Germinal center (tissue), 1 donor: ENCODE measurements at regions not wholly inside any gene's neighbourhood (a gene's known extent, or its start where the extent isn't known, plus 50 kb on each side); places are given as distances from the start of the nearest gene placed in this dataset.
"Not testable (repeated sequence)": the region's sequence is repeated elsewhere in the genome, so short reads cannot be mapped to it uniquely, and the experiment has no call there.

ENCODE experiments used
- DNase-seq: peaks from one replicate; pipeline ENCODE4 v3.0.0; 2012; ENCODE audit warnings: mixed read lengths, low spot score

DNA sequence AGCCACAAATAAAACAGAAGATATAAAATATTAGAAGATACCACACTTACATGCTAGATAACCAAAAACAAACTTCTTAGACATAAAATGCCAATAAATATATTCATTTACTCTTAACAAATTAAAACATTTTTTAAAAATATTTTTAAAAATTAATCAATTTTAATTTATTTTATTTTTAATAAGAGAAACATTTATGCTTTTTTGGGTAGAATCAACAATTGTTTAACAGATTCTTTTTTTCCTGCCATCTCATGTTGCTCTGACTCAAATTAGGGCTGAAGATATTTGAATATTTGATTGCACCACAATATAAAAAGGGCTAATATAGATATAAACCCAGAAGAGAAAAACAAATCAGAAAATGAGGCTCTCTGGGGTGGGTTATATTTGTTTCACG, 172.6 kb downstream of the GOLGA6L6 start:
- DNase-seq, result no peak

DNA sequence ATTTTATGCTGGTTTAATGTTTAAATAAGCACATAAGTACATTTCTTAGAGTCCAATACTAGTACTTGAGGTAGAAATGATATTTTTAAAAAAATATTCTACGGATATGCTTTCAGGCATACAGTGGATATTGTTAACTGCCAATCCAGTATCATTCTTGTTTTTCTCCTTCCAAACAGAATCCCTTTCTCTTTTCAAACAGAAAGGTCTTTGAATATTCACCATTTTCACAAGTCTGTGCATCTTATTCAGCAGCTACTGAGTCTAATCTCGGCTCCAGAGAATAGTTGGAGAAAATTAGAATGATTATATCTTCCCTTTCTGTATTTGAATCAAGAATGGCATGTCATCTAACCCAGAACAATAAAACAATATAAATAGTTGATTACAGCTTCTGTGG, 174.5 kb downstream of the GOLGA6L6 start:
- DNase-seq, result no peak

DNA sequence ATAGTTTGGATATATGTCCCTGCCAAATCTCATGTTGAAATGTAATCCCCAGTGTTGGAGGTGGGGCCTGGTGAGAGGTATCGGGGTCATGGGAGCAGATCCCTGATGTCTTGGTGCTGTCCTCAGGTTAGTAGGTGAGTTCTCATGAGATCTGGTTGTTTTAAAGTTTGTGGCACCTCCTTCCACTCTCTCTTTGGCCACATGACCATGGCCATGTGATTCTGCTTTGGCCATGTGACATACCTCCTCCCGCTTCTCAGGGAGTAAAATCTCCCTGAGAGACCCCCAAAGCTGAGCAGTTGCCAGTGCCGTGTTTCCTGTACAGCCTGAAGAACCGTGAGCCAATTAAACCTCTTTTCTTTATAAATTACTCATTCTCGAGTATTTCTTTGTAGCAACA, 178.0 kb downstream of the GOLGA6L6 start:
- DNase-seq, result not testable (repeated sequence)

DNA sequence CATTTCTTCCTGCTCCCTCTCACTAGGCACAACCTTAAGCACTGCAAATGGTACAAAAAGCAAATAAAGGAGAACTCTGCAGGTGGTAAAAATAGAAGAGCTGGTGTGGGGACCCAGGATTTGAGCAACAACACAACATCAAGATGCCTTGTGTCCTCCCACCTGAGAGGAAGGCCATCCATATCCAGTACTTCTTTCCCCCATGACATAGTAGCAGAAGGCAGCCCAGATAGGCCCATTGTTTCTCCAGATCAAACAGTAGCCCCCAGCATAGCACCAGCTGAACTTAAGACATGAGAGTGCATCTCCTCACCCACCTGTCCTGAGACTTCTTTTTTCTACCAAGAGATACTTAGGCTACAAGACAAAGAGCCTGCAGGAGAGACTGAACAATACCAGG, 180.5 kb downstream of the GOLGA6L6 start:
- no peak for DNase-seq

DNA sequence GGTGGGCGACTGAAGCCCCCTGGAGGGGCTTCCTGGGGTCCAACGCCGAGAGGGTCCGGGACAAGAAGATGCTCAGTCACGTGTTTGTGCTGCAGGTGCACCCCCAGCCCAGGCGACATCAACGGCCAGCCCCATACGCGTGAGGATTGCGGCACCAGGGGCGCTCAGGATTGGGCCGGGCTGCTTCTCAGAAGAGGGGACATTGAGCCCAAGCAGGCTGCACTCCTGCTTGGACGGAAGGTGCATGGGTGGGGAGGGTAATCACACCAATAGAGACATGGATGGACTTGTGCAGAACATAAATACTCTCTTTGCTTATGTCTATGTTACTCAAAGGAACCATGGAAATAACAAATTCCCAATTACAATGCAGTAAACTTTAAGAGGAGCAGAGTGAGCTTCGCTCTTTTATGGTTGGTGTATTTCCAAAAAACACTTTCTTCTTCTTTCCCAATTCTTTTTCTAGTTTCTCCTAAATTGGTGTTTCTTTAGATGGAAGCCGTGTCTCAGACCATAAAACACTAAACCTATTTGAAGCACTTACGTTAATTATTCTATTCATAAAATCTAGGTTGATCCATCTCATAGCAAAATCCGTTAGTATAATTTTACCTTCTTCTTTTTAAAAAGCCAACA, 182.7 kb downstream of the GOLGA6L6 start:
- no peak for DNase-seq

DNA sequence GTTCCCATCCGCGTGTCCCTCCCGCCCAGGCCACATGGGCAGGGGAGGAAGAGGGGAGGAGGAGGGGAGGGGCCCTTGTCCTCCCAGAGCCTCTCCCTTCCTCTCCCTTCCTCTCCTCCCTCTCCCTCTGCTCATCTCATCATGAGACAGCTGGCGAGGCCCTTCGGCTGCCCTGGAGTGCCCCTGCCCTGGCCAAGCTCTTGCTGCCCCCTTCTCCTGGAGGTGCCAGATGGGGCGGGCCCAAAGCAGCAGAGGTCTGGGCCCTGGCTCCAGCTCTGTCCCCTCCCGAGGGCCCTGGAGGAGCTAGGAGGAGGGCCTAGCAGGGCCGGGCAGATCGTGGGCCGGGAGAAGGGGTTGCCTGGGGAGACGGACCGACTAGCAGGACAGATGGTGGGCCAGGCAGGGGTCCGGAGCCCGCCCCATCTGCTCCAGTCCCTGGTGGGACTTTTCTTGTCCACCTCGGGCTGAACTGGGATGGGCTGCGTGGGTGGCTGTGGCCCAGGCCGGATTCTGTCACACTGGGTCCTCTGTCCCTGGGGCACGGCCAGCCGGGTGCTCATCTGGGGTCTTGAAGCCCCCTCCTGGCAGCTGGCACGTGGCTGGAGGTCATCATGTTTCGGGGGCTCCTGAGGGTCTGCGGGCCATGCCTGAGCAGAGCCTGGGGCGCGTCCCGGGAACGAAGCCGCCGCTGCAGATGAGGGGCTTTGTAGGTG, 183.4 kb downstream of the GOLGA6L6 start:
- no peak for DNase-seq

DNA sequence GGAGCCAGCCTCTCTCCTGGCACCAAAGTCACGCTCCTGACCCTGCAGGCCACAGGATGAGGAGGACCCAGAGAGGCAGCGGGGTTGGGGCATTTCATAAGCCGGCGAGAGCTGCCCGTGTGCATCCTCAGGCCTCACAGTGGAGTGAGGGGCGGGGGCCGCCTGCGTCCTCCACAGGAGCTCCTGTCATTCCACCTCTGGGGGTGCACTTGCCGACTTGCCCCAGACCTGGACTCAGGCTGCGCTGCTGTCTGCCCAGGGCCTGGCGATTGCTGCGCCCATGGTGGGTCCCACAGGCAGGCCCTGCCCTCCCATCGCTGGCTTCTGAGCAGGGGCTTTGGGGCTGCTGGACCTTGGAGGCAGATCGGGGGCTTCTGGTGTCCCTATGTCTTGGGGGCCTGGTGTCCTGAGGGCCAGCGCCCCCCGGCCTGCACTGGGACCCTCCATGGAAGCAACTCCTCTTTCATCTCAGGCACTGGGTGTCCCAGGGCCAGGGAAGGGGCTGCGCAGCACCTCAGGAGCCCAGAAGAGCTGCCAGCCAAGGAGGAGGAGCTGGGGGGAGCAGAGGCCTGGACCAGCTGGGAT, 184.0 kb downstream of the GOLGA6L6 start:
- no peak for DNase-seq

DNA sequence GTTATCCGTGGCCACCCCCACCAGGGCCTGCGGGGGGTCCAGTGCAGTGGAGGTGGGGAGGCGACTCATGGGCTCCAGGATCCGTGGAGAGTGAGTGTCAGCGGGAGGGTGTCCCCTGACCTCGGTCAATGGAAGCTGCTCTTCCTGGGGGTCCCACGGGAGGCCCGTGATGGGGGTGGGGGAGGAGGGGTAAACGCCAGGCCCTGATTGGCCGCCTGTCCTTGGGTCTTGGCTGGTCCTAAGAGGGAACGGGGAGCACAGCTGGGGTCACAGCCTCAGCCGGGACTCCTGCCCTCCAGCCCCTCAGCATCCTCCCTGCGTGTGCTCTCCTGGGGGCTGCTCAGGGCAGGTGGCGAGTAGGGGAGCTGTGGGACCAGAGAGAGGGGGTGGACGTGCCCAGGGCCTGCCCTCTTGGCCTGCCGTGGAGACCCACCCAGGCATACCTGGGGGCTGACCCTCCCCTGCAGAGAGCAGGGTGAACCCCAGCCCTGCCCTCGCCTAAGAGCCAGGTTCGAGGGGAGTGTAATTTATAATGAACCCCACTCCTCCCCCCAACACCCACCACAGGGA, 184.6 kb downstream of the GOLGA6L6 start:
- DNase-seq, result no peak

DNA sequence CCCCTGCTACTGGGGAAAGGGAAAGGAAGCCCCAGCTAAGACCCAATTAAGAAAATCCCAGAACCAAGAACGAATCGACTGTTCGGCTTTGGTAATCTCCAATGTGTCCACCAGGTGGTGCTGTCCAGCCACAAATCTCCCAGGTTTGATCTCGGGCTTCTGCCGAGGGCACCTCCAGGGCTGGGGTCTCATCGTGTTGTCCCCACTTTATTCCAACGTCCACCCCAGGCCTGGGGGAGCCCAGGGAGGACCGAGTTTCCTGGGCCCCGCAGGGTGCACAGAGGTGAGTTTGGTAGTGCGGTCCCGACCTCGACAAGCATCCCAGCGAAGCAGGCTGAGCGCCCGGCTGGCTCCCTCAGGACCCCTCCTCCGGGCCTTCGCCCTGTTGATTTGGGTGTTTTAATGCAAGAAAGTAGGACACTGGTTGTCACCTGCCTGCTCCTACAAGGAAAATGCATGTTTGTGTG, 185.1 kb downstream of the GOLGA6L6 start:
- DNase-seq, result peak; percentile 80

DNA sequence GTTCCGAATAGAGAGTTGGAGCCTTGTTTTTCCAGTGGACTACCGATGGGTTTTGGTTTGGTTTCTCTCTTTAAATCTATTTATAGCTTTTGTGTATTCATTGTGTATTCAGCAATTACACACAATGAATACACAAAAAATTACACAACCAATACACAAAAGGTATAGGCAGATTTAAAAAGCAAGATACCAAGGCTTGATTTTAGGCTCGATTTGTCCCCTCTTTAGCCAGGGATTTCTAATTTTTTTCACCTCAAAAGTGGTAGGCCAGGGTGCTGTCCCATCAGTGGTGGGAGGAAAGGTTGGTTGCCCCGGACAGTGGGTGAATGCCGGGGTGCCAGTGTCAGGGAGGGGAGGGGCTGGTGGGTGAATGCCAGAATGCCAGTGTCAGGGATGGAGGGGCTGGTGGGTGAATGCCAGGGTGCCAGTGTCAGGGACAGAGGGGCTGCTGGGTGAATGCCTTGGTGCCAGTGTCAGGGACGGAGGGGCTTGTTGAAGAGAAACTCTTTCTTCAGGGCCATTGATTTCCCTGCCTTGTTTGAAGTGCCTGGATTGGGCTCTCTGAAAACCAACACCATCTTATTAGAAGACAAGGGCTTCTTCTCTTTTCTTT, 186.2 kb downstream of the GOLGA6L6 start:
- DNase-seq, result no peak

DNA sequence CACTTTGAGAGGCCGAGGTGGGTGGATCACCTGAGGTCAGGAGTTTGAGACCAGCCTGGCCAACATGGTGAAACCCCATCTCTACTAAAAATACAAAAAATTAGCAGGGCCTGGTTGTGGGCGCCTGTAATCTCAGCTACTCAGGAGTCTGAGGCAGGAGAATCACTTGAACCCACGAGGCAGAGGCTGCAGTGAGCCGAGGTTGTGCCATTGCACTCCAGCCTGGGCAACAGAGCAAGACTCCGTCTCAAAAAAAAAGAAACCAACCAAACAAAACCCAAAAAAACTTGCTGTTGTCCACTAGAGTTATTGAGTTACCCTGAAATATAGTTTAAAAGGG, 186.7 kb downstream of the GOLGA6L6 start:
- DNase-seq, result not testable (repeated sequence)

DNA sequence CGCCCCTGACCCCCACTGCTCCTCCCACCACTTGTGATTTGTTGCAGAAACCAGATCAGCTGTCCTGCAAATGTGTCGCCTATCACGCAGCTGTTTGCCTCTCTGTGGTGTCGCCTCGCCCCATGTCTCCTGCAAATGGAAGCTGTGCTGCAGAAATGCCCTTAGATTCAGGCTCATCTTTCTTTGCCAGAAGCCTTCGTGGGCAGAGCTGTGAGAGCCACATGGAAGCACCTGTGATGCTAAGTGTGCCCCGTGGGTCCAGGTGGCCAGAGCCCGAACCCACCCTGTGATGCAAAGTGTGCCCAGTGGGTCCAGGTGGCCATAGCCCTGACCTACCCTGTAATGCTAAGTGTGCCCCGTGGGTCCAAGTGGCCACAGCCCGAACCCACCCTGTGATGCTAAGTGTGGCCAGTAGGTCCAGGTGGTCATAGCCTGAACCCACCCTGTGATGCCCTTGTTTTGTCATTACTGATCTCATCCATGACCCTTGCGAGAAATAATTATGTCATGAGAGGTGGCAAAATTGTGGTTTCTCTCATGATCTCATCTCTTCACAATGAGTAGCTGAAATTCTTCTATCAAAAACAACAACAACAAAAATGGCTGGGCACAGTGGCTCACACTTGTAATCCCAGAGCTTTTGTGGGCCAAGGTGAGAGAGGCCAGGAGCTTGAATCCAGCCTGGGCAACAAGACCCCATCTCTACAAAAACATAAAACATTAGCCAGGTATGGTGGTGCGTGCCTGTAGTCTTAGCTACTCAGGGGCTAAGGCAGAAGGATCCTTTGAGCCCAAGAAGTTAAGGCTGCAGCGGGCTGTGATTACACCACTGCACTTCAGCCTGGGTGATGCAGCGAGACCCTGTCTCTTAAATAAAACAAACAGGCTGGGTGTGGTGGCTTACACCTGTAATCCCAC, 187.4 kb downstream of the GOLGA6L6 start:
- no peak for DNase-seq

DNA sequence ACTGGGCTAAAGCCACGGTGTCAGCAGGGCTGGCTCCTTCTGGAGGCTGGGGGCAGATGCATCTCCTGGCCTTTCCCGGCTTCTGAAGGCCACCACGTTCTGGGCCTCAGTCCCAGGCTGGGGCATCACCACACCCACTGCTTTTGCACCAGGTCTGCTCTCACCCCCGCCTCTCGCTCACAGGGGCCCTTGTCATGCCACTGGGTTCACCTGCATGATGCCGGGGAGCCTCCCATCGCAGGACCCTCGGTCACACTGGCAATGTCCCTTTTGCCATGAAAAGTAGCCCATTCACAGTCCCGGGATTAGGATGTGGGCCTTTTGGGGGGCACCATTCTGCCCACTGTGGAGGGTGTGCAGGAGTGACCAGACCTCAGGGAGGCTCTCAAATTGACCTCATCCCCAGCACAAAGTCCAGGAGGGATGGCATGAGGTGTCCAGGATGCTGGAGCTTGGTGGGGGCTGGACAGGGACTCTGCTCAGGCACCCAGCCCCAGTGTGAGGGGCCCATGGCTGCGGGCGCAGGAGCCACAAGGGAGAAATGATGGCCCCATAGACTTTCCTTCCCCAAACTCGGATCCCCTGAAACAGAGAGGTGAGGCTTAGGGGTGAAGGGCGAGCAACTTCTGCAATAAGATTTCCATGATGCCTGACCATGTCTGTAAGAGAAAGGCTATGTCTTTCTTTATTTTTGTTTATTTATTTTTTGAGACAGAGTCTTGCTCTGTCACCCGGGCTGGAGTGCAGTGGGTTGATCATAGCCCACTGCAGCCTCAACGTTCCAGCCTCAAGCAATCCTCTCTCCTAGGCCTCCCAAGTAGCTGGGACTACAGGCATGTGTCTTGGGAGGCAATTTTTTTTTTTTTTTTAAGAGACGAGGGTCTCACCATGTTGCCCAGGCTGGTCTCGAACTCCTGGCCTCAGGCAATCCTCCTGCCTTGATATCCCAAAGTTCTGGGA, 189.1 kb downstream of the GOLGA6L6 start:
- no peak for DNase-seq

DNA sequence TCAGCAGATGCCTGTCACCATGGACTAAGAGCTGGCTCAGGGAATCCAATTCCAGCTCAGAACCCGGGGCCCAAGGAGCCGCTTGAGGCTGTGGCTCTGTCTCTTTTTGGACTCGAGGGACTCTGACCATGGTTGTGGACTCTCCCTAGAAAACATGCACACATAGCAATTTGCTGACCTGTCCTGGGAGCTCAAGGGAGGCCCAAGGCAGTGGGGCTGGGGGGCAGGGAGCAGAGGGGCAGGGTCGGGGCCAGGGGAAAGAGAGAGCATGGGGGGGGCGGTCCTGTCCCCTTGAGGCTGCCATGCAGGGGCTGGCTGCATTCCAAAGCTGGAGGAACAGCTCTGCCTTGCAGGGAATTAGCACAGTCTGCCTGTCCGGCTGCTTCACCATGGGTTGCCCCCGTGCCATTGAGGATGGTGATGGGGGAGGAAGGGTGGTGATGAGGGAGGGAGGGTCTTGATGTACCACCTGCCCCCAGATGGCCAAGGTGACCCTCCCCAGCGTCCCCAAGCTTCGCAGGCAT, 190.1 kb downstream of the GOLGA6L6 start:
- no peak for DNase-seq

DNA sequence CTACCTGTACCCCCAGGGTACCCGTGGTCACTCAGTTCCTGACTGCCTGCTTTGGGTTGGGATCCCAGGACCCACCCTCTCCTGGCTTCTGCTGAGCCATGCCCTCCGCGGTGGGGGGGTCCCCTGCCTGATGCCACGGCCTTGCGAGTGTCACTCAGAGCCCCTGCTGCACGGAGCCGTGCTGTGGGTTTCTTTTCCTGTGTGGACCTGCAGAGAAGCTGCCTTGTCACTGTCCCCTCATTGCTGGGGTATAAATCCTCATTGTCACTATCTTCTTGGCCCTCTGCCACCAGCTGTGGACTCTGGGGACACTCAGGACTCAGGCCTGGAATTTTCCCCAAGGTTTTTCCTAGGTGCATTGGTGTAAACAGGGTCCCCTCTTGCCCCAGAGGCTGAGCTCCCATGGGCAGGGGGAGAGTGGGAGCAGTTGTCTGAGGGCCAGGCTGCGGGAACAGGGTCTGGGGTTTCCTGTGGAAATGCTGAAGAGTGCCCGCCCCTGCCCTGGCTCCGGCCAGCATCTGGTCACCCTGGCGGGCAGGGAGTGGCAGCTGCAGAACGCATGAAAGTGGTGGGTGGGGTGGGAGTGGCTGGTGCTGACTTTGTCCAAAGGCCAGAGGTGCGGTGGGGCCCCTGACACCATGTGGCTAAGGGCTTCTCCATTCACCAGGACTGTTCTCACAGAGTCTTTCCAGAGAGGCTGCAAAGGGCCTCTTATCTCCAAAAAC, 191.7 kb downstream of the GOLGA6L6 start:
- DNase-seq, result no peak

DNA sequence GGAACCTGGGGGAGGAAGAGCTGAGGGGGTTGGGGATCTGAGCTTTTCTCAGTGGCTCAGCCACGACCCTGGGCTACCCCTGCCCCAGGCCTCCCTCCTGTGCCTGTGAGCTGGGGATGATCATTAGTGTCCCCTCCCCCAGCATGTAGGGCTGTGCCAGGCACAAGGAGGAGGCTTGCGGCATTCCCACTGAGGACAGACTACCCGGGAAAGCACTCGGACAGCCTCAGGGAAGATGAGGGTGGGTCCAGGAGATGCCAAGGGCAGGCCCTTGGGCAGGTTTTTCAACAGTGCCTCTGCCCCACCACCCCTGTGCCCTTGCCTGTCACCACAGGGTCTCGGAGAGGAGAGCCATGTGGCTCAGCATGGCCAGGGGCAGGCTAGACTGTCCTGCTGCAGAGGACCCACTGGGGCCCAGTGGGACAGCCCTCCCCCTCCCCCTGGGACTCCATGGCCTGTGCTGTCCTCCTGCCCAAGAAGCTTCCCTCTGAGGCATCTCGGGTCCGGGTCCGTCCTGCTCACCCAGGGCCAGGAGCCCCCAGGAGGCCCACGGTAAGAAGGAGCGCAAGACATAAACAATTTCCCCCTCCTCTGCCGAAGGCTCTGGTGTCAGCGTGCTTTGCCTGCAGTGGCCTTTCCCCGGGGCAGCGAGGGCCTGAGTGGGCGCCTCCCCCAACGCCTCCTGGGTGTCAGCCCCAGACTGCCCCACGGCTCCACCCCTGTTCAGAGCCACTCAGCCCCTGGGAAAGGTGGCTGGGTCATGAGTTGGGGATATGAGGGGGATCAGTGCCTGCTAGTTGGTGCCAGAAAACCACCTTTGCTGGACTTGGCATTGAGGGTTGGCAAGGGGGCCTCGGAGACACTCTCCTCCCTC, 192.5 kb downstream of the GOLGA6L6 start:
- no peak for DNase-seq

DNA sequence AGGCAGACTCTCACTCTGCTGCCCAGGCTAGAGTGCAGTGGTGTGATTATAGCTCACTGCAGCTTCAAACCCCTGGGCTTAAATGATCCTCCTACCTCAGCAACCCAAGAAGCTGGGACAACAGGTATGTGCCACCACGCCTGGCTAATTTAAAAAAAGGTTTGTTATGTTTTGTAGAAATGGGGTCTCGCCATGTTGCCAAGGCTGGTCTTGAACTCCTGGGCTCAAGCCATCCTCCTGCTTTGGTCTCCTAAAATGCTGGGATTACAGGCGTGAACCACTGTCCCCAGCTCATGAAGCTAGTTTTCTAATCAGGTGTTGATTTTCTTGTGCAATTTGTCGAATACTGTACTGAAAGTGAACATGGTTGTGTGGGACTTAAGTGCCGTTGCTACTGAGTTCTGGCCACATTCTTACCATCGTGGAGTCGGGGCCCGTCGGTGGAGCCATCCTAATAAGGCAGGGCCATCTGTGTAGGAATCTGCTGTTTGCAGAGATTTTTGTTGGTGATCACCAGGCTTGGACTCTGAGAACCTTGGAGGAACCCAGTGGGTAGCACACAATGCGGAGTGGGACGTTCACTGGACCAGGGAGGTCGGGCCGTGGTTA, 193.2 kb downstream of the GOLGA6L6 start:
- DNase-seq, result no peak
